ENCODE measurements at regions not wholly inside any gene's neighbourhood (a gene's known extent, or its start where the extent isn't known, plus 50 kb on each side); places are given as distances from the start of the nearest gene placed in this dataset.

GRCh38 chr1:235027862-235028250, 100.8 kb downstream of the TOMM20 start:
- Histone ChIP-seq H3K36me3 (ENCODE audit: control insufficient read depth in 1 of 2, insufficient read depth in 2 of 2, low read length in 2 of 2) (no peaks in the 10 kb centered on the region), H3K9me2 (ENCODE audit: insufficient read depth) (no peaks in the 10 kb centered on the region), H2AFZ (ENCODE audit: low read depth, low read length, poor library complexity, severe bottlenecking) (no peak overlapping the region), H4K20me1 (ENCODE audit: insufficient read depth) (no peaks in the 10 kb centered on the region), H3K27ac (ENCODE audit: low read depth, low read length) (no peak overlapping the region), H3K27me3 (ENCODE audit: insufficient read depth, low read length) (no peaks in the 10 kb centered on the region), H3K79me2 (ENCODE audit: insufficient read depth, low read length) (no peaks in the 10 kb centered on the region), H3K4me2 (ENCODE audit: low read length) (no peak overlapping the region), H3K4me3 (replicated peaks in 1 of 2; ENCODE audit: low read depth in 1 of 2, low read length in 2 of 2) (no peak overlapping the region), H3K4me1 (ENCODE audit: control insufficient read depth in 1 of 2, insufficient read depth in 2 of 2, low read length in 2 of 2) (peaks cover 8 to 13% of the 10 kb centered on the region in 2 experiments), H3K9me3 (ENCODE audit: control insufficient read depth in 1 of 2, insufficient read depth in 1 of 2, low read depth in 1 of 2, low read length in 2 of 2) (no peaks in the 10 kb centered on the region), H3K9ac (ENCODE audit: low read length) (no peak overlapping the region)
- no peak for DNase-seq (ENCODE audit: low read depth, low spot score)
- BruUV-seq (replicated peaks), result no TSS peak
- ChIA-PET POLR2A (no interaction called here), RAD21 (ENCODE audit: low non-redundant PET in 1 of 2, low total read pairs in 2 of 2, uncharacterized antibody in 2 of 2, unreplicated experiment in 2 of 2) (no interaction called here), CTCF (no interaction called here)
- ATAC-seq, result no peak
- no peak for TF ChIP-seq CEBPB (IDR thresholded peaks at IDR 0.05; ENCODE audit: low read depth)
- no peak for TF ChIP-seq FOSL1 (IDR thresholded peaks at IDR 0.05; ENCODE audit: low read depth)
- TF ChIP-seq CBX3 (IDR thresholded peaks at IDR 0.05; ENCODE audit: low read depth), result no peak
- TF ChIP-seq SRF (IDR thresholded peaks at IDR 0.05; ENCODE audit: low read depth), result no peak
- no peak for TF ChIP-seq SP1 (IDR thresholded peaks at IDR 0.05; ENCODE audit: low read depth)
- no peak for TF ChIP-seq TCF7L2 (IDR thresholded peaks at IDR 0.05; ENCODE audit: borderline replicate concordance, extremely low read depth, insufficient read depth, insufficient read length)
- intact Hi-C loops (cut with micrococcal nuclease), result no loop called here

GRCh38 chr1:235027076-235027861, 101.4 kb downstream of the TOMM20 start:
- Histone ChIP-seq H2AFZ (ENCODE audit: low read depth, low read length, poor library complexity, severe bottlenecking) (no peak overlapping the region), H3K4me1 (ENCODE audit: control insufficient read depth in 1 of 2, insufficient read depth in 2 of 2, low read length in 2 of 2) (peaks cover 8 to 13% of the 10 kb centered on the region in 2 experiments), H3K9me3 (ENCODE audit: control insufficient read depth in 1 of 2, insufficient read depth in 1 of 2, low read depth in 1 of 2, low read length in 2 of 2) (no peaks in the 10 kb centered on the region), H3K36me3 (ENCODE audit: control insufficient read depth in 1 of 2, insufficient read depth in 2 of 2, low read length in 2 of 2) (no peaks in the 10 kb centered on the region), H3K27ac (ENCODE audit: low read depth, low read length) (no peak overlapping the region), H3K9ac (ENCODE audit: low read length) (no peak overlapping the region), H3K27me3 (ENCODE audit: insufficient read depth, low read length) (no peaks in the 10 kb centered on the region), H3K4me2 (ENCODE audit: low read length) (peak overlapping the region; percentile 58), H3K79me2 (ENCODE audit: insufficient read depth, low read length) (no peaks in the 10 kb centered on the region), H3K4me3 (replicated peaks in 1 of 2; ENCODE audit: low read depth in 1 of 2, low read length in 2 of 2) (no peak overlapping the region), H3K9me2 (ENCODE audit: insufficient read depth) (no peaks in the 10 kb centered on the region), H4K20me1 (ENCODE audit: insufficient read depth) (no peaks in the 10 kb centered on the region)
- BruUV-seq (replicated peaks), result no TSS peak
- POLR2A ChIA-PET, result no interaction called here
- intact Hi-C loops (cut with micrococcal nuclease), result no loop called here
- ATAC-seq (peak; percentile 17; the same call in 1 of the 2 replicates), DNase-seq (ENCODE audit: low read depth, low spot score) (no peak)
- CTCF ChIA-PET, result no interaction called here
- RAD21 ChIA-PET (ENCODE audit: low non-redundant PET in 1 of 2, low total read pairs in 2 of 2, uncharacterized antibody in 2 of 2, unreplicated experiment in 2 of 2), result no interaction called here
- TF ChIP-seq FOSL1 (IDR thresholded peaks at IDR 0.05; ENCODE audit: low read depth) (no peak), REST (IDR thresholded peaks at IDR 0.05; ENCODE audit: low read depth) (no peak), SP1 (IDR thresholded peaks at IDR 0.05; ENCODE audit: low read depth) (no peak), EGR1 (IDR thresholded peaks at IDR 0.05; ENCODE audit: low read depth) (no peak), ZFX (IDR thresholded peaks at IDR 0.05) (no peak), YY1 (IDR thresholded peaks at IDR 0.05; ENCODE audit: extremely low read depth, insufficient replicate concordance, low read depth, low read length) (no peak), CBX3 (IDR thresholded peaks at IDR 0.05; ENCODE audit: low read depth) (no peak), ZBTB33 (IDR thresholded peaks at IDR 0.05; ENCODE audit: extremely low read depth, insufficient replicate concordance, low read length) (no peak)
